HEK293T (cell line): ENCODE measurements at regions not wholly inside any gene's neighbourhood (a gene's known extent, or its start where the extent isn't known, plus 50 kb on each side); places are given as distances from the start of the nearest gene placed in this dataset.

Source experiments
- ARNT ChIP-seq: fragments of 450-650 bp; IDR thresholded peaks from 2 replicates; pipeline ENCODE4 v1.6.1; 2017; ENCODE audit warnings: mild to moderate bottlenecking
- BHLHE40 ChIP-seq: fragments of 450-650 bp; IDR thresholded peaks from 2 replicates; pipeline ENCODE4 v1.6.1; 2016; ENCODE audit warnings: mild to moderate bottlenecking, moderate library complexity, borderline replicate concordance
- CTBP1 ChIP-seq: fragments of 450-650 bp; IDR thresholded peaks from 2 replicates; pipeline ENCODE4 v1.6.1; 2016; ENCODE audit warnings: borderline replicate concordance
- FOXA1 ChIP-seq: fragments of 450-650 bp; IDR thresholded peaks from 2 replicates; pipeline ENCODE4 v1.6.1; 2016; ENCODE audit warnings: mild to moderate bottlenecking
- FOXK2 ChIP-seq: fragments of 450-650 bp; IDR thresholded peaks from 2 replicates; pipeline ENCODE4 v1.6.1; 2016; ENCODE audit warnings: mild to moderate bottlenecking
- HDGF ChIP-seq: fragments of 450-650 bp; IDR thresholded peaks from 2 replicates; pipeline ENCODE4 v1.6.1; 2017; ENCODE audit warnings: antibody characterized with exemption, borderline replicate concordance
- NFRKB ChIP-seq: fragments of 450-650 bp; IDR thresholded peaks from 2 replicates; pipeline ENCODE4 v1.6.1; 2016; ENCODE audit warnings: mild to moderate bottlenecking, moderate library complexity
- ZNF384 ChIP-seq: fragments of 450-650 bp; IDR thresholded peaks from 2 replicates; pipeline ENCODE4 v1.6.1; 2016

- TF ChIP-seq CTBP1 (no peak), FOXK2 (no peak), ZNF384 (no peak), HDGF (no peak), FOXA1 (no peak), NFRKB (no peak), ARNT (no peak), BHLHE40 (no peak)
These were observed 324.7 kb upstream of the SLCO3A1 start for GRCh38 chr15:91528801-91529200.
